ENCODE measurements at regions not wholly inside any gene's neighbourhood (a gene's known extent, or its start where the extent isn't known, plus 50 kb on each side); places are given as distances from the start of the nearest gene placed in this dataset.

GRCh38 chr11:121961321-121961801 lies 154.7 kb downstream of the BLID start:
- no peak for TF ChIP-seq POLR2A (IDR thresholded peaks at IDR 0.05; ENCODE audit: low read depth, low read length)
- TF ChIP-seq TAF1 (IDR thresholded peaks at IDR 0.05; ENCODE audit: borderline replicate concordance, low read depth, low read length): no peak
